GM21619 (cell line): ENCODE measurements at regions not wholly inside any gene's neighbourhood (a gene's known extent, or its start where the extent isn't known, plus 50 kb on each side); places are given as distances from the start of the nearest gene placed in this dataset.
"Not testable (repeated sequence)": the region's sequence is repeated elsewhere in the genome, so short reads cannot be mapped to it uniquely, and the experiment has no call there.

Experiments used
- ATAC-seq: cut with Tn5 transposase; IDR thresholded peaks from one replicate; pipeline ENCODE4 v1.9.1; 2021; ENCODE audit not compliant: unreplicated experiment

GRCh38 chr21:10400622-10401361 lies 120.6 kb upstream of the TPTE start:
- ATAC-seq = not testable (repeated sequence)

- ATAC-seq = not testable (repeated sequence)
These were observed 118.9 kb upstream of the TPTE start for GRCh38 chr21:10402461-10402860.

- ATAC-seq = not testable (repeated sequence)
These were observed 116.1 kb upstream of the TPTE start for GRCh38 chr21:10405331-10405730.

- not testable (repeated sequence) for ATAC-seq
These were observed 111.6 kb upstream of the TPTE start for GRCh38 chr21:10409786-10410185.

- ATAC-seq = not testable (repeated sequence)
These were observed 110.9 kb upstream of the TPTE start for GRCh38 chr21:10410354-10410929.

GRCh38 chr21:10411776-10412526 lies 109.4 kb upstream of the TPTE start:
- not testable (repeated sequence) for ATAC-seq

GRCh38 chr21:10412928-10413246 lies 108.5 kb upstream of the TPTE start:
- not testable (repeated sequence) for ATAC-seq

GRCh38 chr21:10413247-10414120 lies 107.9 kb upstream of the TPTE start:
- not testable (repeated sequence) for ATAC-seq

- not testable (repeated sequence) for ATAC-seq
These were observed 107.1 kb upstream of the TPTE start for GRCh38 chr21:10414121-10414924.

- not testable (repeated sequence) for ATAC-seq
These were observed 106.5 kb upstream of the TPTE start for GRCh38 chr21:10414925-10415254.

- not testable (repeated sequence) for ATAC-seq
These were observed 105.9 kb upstream of the TPTE start for GRCh38 chr21:10415456-10415855.

GRCh38 chr21:10415859-10416258 lies 105.5 kb upstream of the TPTE start:
- not testable (repeated sequence) for ATAC-seq

GRCh38 chr21:10416691-10417447 lies 104.5 kb upstream of the TPTE start:
- not testable (repeated sequence) for ATAC-seq

- not testable (repeated sequence) for ATAC-seq
These were observed 103.8 kb upstream of the TPTE start for GRCh38 chr21:10417551-10418002.

GRCh38 chr21:10418250-10419048 lies 102.9 kb upstream of the TPTE start:
- not testable (repeated sequence) for ATAC-seq

GRCh38 chr21:10421199-10421598 lies 100.2 kb upstream of the TPTE start:
- not testable (repeated sequence) for ATAC-seq

- ATAC-seq = not testable (repeated sequence)
These were observed 99.8 kb upstream of the TPTE start for GRCh38 chr21:10421601-10422000.

- not testable (repeated sequence) for ATAC-seq
These were observed 97.1 kb upstream of the TPTE start for GRCh38 chr21:10424097-10424886.
